ENCODE measurements at regions not wholly inside any gene's neighbourhood (a gene's known extent, or its start where the extent isn't known, plus 50 kb on each side); places are given as distances from the start of the nearest gene placed in this dataset.

- DNase-seq: no peak
Observed at GRCh38 chr4:36841583-36842326, 402.8 kb upstream of the NWD2 start.

- no peak for DNase-seq
Observed at GRCh38 chr4:36844448-36844847, 400.1 kb upstream of the NWD2 start.

GRCh38 chr4:36852856-36853255, 391.7 kb upstream of the NWD2 start:
- DNase-seq: no peak

GRCh38 chr4:36854554-36854953, 390.0 kb upstream of the NWD2 start:
- no peak for DNase-seq

- DNase-seq: no peak
Observed at GRCh38 chr4:36863601-36864000, 380.9 kb upstream of the NWD2 start.

- DNase-seq: no peak
Observed at GRCh38 chr4:36870121-36870520, 374.4 kb upstream of the NWD2 start.

GRCh38 chr4:36872679-36873078, 371.9 kb upstream of the NWD2 start:
- no peak for DNase-seq

GRCh38 chr4:36884151-36884550, 360.4 kb upstream of the NWD2 start:
- no peak for DNase-seq

GRCh38 chr4:36891971-36892370, 352.6 kb upstream of the NWD2 start:
- no peak for DNase-seq

GRCh38 chr4:36900446-36900987, 344.0 kb upstream of the NWD2 start:
- no peak for DNase-seq

- DNase-seq: no peak
Observed at GRCh38 chr4:36904823-36905222, 339.7 kb upstream of the NWD2 start.

- DNase-seq: no peak
Observed at GRCh38 chr4:36914106-36914505, 330.4 kb upstream of the NWD2 start.

- DNase-seq: no peak
Observed at GRCh38 chr4:36915717-36916116, 328.8 kb upstream of the NWD2 start.

- no peak for DNase-seq
Observed at GRCh38 chr4:36917413-36917812, 327.1 kb upstream of the NWD2 start.

GRCh38 chr4:36919721-36920120, 324.8 kb upstream of the NWD2 start:
- no peak for DNase-seq

- no peak for DNase-seq
Observed at GRCh38 chr4:36921476-36922216, 322.9 kb upstream of the NWD2 start.

- DNase-seq: no peak
Observed at GRCh38 chr4:36930562-36931111, 313.9 kb upstream of the NWD2 start.

GRCh38 chr4:36944232-36944631, 300.3 kb upstream of the NWD2 start:
- no peak for DNase-seq

GRCh38 chr4:36961420-36961819, 283.1 kb upstream of the NWD2 start:
- DNase-seq: no peak

GRCh38 chr4:36966756-36967460, 277.6 kb upstream of the NWD2 start:
- DNase-seq: no peak

GRCh38 chr4:36979533-36979932, 265.0 kb upstream of the NWD2 start:
- DNase-seq: peak; percentile 3

GRCh38 chr4:36990128-36990872, 254.2 kb upstream of the NWD2 start:
- no peak for DNase-seq

- DNase-seq: no peak
Observed at GRCh38 chr4:36997727-36998126, 246.8 kb upstream of the NWD2 start.

All from NCI-H510A treated with DMSO at 0.1 percent for 48 hours (cell line).